GM12878 (cell line): ENCODE measurements at regions not wholly inside any gene's neighbourhood (a gene's known extent, or its start where the extent isn't known, plus 50 kb on each side); places are given as distances from the start of the nearest gene placed in this dataset.
"Not testable (repeated sequence)": the region's sequence is repeated elsewhere in the genome, so short reads cannot be mapped to it uniquely, and the experiment has no call there.

Source experiments
- POLR2A ChIP-seq: IDR thresholded peaks from 2 replicates; pipeline ENCODE4 v1.6.1; 2011; ENCODE audit warnings: low read depth, mild to moderate bottlenecking, low read length
- TF ChIP-seq, protein P1 (sequence below), 3 experiments: IDR thresholded peaks in 2 of 3; conservative IDR thresholded peaks in 1 of 3; 2 replicates each; pipeline ENCODE4 v1.5.1; 2011; ENCODE audit warnings: low read depth in 3 of 3, low read length in 3 of 3, mild to moderate bottlenecking in 3 of 3, control low read depth in 2 of 3, moderate library complexity in 2 of 3, inconsistent platforms in 1 of 3, mixed read lengths in 1 of 3; ENCODE audit not compliant: control insufficient read depth in 2 of 3, insufficient read depth in 1 of 3; ENCODE audit errors: extremely low read depth in 1 of 3
- TF ChIP-seq, protein P2 (sequence below): fragments of 450-650 bp; IDR thresholded peaks from 2 replicates; pipeline ENCODE4 v1.6.1; 2017; ENCODE audit warnings: mild to moderate bottlenecking, low read depth, inconsistent platforms; ENCODE audit not compliant: poor library complexity, severe bottlenecking

DNA sequence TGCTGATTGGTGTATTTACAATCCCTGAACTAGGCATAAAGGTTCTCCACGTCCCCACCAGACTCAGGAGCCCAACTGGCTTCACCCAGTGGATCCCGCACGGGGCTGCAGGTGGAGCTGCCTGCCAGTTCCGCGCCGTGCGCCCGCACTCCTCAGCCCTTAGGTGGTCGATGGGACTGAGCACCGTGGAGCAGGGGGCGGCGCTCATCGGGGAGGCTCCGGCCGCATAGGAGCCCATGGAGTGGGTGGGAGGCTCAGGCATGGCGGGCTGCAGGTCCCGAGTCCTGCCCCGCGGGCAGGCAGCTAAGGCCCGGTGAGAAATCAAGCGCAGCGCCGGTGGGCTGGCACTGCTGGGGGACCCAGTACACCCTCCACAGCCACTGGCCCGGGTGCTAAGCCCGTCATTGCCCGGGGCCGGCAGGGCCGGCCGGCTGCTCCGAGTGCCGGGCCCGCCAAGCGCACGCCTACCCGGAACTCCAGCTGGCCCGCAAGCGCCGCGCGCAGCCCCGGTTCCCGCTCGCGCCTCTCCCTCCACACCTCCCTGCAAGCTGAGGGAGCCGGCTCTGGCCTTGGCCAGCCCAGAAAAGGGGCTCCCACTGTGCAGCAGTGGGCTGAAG, 101.5 kb downstream of the SLC16A1 start:
- TF ChIP-seq, protein P1, sequence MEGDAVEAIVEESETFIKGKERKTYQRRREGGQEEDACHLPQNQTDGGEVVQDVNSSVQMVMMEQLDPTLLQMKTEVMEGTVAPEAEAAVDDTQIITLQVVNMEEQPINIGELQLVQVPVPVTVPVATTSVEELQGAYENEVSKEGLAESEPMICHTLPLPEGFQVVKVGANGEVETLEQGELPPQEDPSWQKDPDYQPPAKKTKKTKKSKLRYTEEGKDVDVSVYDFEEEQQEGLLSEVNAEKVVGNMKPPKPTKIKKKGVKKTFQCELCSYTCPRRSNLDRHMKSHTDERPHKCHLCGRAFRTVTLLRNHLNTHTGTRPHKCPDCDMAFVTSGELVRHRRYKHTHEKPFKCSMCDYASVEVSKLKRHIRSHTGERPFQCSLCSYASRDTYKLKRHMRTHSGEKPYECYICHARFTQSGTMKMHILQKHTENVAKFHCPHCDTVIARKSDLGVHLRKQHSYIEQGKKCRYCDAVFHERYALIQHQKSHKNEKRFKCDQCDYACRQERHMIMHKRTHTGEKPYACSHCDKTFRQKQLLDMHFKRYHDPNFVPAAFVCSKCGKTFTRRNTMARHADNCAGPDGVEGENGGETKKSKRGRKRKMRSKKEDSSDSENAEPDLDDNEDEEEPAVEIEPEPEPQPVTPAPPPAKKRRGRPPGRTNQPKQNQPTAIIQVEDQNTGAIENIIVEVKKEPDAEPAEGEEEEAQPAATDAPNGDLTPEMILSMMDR (IDR thresholded peaks at IDR 0.05 in 2 of 3, conservative IDR thresholded peaks at IDR 0.05 in 1 of 3; ENCODE audit: control insufficient read depth in 2 of 3, extremely low read depth in 1 of 3, insufficient read depth in 1 of 3, low read depth in 3 of 3, low read length in 3 of 3), result not testable (repeated sequence)
- TF ChIP-seq, protein P2, sequence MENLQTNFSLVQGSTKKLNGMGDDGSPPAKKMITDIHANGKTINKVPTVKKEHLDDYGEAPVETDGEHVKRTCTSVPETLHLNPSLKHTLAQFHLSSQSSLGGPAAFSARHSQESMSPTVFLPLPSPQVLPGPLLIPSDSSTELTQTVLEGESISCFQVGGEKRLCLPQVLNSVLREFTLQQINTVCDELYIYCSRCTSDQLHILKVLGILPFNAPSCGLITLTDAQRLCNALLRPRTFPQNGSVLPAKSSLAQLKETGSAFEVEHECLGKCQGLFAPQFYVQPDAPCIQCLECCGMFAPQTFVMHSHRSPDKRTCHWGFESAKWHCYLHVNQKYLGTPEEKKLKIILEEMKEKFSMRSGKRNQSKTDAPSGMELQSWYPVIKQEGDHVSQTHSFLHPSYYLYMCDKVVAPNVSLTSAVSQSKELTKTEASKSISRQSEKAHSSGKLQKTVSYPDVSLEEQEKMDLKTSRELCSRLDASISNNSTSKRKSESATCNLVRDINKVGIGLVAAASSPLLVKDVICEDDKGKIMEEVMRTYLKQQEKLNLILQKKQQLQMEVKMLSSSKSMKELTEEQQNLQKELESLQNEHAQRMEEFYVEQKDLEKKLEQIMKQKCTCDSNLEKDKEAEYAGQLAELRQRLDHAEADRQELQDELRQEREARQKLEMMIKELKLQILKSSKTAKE, result not testable (repeated sequence)
- not testable (repeated sequence) for TF ChIP-seq POLR2A
